HUES48 (cell line): ENCODE measurements at regions not wholly inside any gene's neighbourhood (a gene's known extent, or its start where the extent isn't known, plus 50 kb on each side); places are given as distances from the start of the nearest gene placed in this dataset.

Experiments used
- H3K27ac ChIP-seq: one replicate; pipeline ENCODE4 v1.7.0; 2013; ENCODE audit warnings: low read depth, low read length, inconsistent platforms
- H3K27me3 ChIP-seq: 2 replicates; pipeline ENCODE4 v1.6.1; 2013; ENCODE audit warnings: mild to moderate bottlenecking, low read length; ENCODE audit not compliant: control insufficient read depth, insufficient read depth
- H3K36me3 ChIP-seq: 2 replicates; pipeline ENCODE4 v1.6.1; 2013; ENCODE audit warnings: low read length; ENCODE audit not compliant: control insufficient read depth, insufficient read depth
- H3K4me1 ChIP-seq: 2 replicates; pipeline ENCODE4 v1.6.1; 2013; ENCODE audit warnings: mild to moderate bottlenecking, low read length; ENCODE audit not compliant: control insufficient read depth, insufficient read depth
- H3K4me3 ChIP-seq: 2 replicates; pipeline ENCODE4 v1.5.1; 2013; ENCODE audit warnings: mild to moderate bottlenecking, low read depth, low read length
- H3K9ac ChIP-seq: 2 replicates; pipeline ENCODE4 v1.6.1; 2013; ENCODE audit warnings: mild to moderate bottlenecking, low read depth, low read length, moderate library complexity
- H3K9me3 ChIP-seq: 2 replicates; pipeline ENCODE4 v1.6.1; 2013; ENCODE audit warnings: low read length; ENCODE audit not compliant: control insufficient read depth, insufficient read depth

DNA sequence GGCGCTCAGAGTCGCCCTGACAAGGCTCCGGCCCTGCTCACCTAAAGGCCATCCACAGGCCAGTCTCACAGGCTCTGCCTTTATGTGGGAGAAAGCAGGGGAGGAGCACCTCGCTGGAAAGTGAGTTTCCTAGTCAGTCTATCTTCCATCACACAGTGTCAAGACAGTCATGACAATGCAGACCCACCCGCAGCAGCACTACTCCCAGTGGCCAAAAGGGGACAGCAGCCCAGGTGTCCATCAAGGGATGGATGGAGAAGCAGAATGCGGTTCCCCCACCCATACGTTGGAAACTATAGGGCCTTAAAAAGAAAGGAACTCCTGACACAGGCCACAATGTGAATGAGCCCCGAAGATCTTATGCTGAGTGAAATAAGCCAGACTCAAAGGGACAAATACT, 226.8 kb downstream of the ENGASE start:
- no peaks in the 10 kb centered on the region for H3K27me3 ChIP-seq
- H3K27ac ChIP-seq: no peak overlapping the region
- H3K9me3 ChIP-seq: no peaks in the 10 kb centered on the region
- no peaks in the 10 kb centered on the region for H3K4me1 ChIP-seq
- no peak overlapping the region for H3K9ac ChIP-seq
- H3K4me3 ChIP-seq: no peak overlapping the region
- no peaks in the 10 kb centered on the region for H3K36me3 ChIP-seq

DNA sequence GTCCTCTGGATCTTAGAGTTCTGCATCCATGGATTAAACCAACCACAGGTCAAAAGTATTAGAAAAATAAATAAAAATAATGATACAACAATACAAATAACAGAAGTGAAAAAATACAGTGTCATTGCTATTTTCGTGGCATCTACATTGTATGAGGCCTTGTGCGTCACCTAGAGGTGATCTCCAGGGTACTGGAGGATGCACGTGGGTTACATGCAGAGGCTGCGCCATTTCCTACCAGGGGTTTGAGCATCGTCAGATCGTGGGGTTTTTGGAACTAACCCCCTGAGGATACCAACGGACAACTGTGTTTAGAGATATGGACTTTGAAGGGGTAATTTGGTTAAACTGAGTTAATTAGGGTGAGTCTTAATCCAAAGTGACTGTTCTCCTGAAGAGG, 224.7 kb downstream of the ENGASE start:
- Histone ChIP-seq H3K27ac (no peak overlapping the region), H3K9me3 (no peaks in the 10 kb centered on the region), H3K27me3 (peaks cover 7% of the 10 kb centered on the region), H3K4me1 (no peaks in the 10 kb centered on the region), H3K9ac (no peak overlapping the region), H3K4me3 (no peak overlapping the region), H3K36me3 (no peaks in the 10 kb centered on the region)

DNA sequence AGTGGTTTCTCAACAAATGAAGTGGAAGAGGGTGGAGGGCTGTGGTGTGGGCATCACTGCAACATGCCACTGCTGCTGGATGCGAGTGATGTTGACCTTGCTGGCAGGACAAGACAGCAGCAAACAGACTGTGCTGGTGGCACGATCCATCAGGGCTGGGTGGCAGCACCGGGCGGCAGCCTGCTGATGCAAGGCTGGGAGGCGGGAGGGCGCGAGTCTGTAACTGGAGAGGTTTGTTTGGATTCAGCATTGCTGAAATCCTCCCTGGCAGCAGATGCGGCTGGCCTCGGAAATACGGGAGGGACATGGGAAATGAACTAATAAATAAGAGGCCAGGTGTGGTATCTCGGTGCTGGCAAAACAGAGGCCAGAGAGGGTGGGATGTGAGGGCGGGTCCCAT, 224.2 kb downstream of the ENGASE start:
- H3K9me3 ChIP-seq: no peaks in the 10 kb centered on the region
- no peaks in the 10 kb centered on the region for H3K36me3 ChIP-seq
- H3K4me3 ChIP-seq: no peak overlapping the region
- no peak overlapping the region for H3K27ac ChIP-seq
- H3K27me3 ChIP-seq: peaks cover 7% of the 10 kb centered on the region
- no peak overlapping the region for H3K9ac ChIP-seq
- H3K4me1 ChIP-seq: no peaks in the 10 kb centered on the region

DNA sequence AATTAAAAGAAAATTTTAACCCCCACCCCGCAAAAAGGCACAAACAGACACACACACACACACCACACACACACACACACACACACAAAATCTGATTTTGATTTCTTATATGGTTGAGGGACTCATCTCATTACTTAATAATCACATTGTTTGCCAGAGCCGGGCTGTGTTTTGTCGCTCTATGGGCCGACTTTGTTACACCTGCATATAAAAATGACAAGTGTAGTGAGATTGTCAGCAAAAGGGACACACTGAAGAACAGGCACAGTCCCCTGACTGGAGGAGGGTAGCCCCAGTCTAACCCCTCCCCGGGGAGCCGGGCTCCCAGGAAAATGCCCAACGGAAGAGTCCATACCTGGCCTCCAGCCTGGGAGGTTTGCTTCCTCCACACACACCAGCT, 221.6 kb downstream of the ENGASE start:
- H3K4me1 ChIP-seq: no peaks in the 10 kb centered on the region
- H3K27ac ChIP-seq: no peak overlapping the region
- H3K36me3 ChIP-seq: no peaks in the 10 kb centered on the region
- no peak overlapping the region for H3K9ac ChIP-seq
- H3K9me3 ChIP-seq: no peaks in the 10 kb centered on the region
- H3K4me3 ChIP-seq: no peak overlapping the region
- peaks cover 7% of the 10 kb centered on the region for H3K27me3 ChIP-seq

DNA sequence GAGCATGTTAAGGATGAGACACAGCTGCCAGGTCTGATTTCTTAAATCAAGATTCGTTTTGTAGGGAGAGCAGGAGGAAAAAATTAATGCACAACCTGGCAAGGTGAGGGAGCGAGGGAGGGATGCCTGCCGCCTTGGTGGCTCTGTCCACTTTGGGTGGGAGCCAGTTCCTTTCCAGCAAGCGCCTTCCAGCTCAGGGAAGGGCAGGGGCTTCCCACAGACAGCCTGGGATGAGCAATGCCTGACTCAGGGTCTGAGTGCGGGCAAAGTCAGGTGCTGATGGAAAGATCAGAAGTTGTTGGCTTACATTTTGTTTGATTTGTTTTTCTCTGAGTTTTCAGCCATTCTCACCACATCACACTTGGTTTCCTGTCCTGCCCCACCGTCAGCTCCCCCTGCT, 220.7 kb downstream of the ENGASE start:
- Histone ChIP-seq H3K36me3 (no peaks in the 10 kb centered on the region), H3K27me3 (peaks cover 7% of the 10 kb centered on the region), H3K4me3 (no peak overlapping the region), H3K9me3 (no peaks in the 10 kb centered on the region), H3K27ac (no peak overlapping the region), H3K4me1 (no peaks in the 10 kb centered on the region), H3K9ac (no peak overlapping the region)

DNA sequence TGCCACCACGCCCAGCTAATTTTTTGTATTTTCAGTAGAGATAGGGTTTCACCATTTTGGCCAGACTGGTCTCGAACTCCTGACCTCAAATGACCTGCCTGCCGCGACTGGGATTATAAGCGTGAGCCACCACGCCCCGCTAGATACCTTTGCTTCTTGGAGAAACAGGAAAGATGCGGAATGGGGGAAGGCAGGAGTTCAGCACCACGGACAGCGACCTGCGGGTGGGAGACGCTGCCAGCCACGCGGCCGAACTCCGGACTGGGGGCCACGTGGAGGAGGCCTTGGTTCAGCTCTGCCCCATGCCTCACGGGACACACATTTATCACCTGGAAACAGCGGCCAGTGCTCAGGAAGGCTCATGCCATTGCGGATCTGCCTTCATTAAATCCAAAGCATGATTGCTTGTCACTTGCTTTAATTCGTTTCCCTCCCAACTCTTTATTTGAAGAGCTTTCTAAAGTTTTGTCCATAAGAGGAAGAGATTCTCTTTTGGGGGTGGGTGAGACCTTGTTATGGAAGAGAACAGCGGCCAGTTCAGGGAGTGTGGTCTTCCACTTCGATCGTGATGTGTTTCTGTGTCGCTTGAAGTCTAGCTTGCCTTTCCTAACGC, 219.9 kb downstream of the ENGASE start:
- H3K27ac ChIP-seq: no peak overlapping the region
- no peaks in the 10 kb centered on the region for H3K9me3 ChIP-seq
- H3K4me1 ChIP-seq: no peaks in the 10 kb centered on the region
- no peaks in the 10 kb centered on the region for H3K36me3 ChIP-seq
- H3K4me3 ChIP-seq: no peak overlapping the region
- no peak overlapping the region for H3K9ac ChIP-seq
- peaks cover 7% of the 10 kb centered on the region for H3K27me3 ChIP-seq

DNA sequence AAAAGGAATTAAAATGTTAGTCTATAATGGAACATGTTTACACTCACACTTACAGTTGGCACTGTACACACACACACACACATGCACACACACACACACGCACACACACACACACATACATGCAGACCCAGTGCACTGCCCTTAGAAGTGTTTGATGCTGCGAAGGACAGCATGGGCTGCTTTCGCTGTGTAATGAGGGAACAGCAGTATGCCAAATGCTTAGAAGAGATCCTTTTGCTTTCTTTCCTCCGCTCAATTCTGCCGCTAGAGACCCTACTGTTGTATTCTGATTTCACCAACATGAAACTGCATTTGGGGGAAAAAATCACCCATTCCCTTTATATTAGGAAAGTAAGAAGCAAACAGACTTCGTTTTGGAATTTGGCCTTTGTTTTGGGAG, 217.9 kb downstream of the ENGASE start:
- Histone ChIP-seq H3K4me3 (no peak overlapping the region), H3K27ac (no peak overlapping the region), H3K9ac (no peak overlapping the region), H3K36me3 (no peaks in the 10 kb centered on the region), H3K4me1 (no peaks in the 10 kb centered on the region), H3K9me3 (no peaks in the 10 kb centered on the region), H3K27me3 (peaks cover 7% of the 10 kb centered on the region)

DNA sequence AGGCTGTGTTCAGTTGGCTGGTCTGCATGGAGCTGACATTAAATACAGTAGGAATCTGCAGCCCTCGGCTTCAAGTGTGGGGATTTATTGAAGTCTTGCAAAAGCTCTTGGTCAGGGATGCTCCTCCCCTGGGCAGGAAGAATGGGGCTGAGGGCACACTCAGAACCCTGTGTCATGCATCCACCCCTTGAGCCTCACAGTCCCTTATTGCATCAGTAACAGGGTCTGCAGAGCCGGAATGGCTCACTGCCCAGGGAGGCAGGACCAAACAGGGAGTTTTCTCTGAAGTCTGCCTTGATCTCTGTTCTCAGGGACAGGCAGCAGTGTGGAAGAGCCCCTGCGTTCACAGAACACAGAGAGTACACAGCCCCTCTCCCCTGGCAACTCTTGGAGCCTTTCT, 216.8 kb downstream of the ENGASE start:
- Histone ChIP-seq H3K27ac (no peak overlapping the region), H3K4me1 (no peaks in the 10 kb centered on the region), H3K36me3 (no peaks in the 10 kb centered on the region), H3K9ac (no peak overlapping the region), H3K9me3 (no peaks in the 10 kb centered on the region), H3K4me3 (no peak overlapping the region), H3K27me3 (peaks cover 7% of the 10 kb centered on the region)

DNA sequence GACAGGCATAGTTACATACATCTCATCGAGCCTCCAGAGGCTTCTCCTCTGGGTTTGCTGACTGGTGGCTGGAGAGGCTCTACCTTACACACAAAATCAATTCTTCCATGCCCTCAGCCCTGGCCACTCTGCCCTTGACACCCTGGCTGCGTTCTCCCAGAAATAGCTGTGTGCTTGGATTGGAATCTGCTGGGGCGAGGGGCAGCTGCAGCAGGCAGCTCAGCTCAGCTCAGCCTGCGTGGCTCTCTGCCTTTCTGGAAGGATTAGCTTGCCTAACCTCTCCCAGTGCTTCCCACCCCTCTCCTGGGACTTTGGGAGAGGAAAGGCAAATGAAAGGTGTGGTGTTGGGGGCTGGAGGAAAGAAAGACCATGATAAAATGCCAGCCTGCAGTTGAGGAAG, 216.1 kb downstream of the ENGASE start:
- H3K4me1 ChIP-seq: no peaks in the 10 kb centered on the region
- no peaks in the 10 kb centered on the region for H3K9me3 ChIP-seq
- H3K4me3 ChIP-seq: no peak overlapping the region
- no peak overlapping the region for H3K27ac ChIP-seq
- H3K27me3 ChIP-seq: peaks cover 7% of the 10 kb centered on the region
- no peaks in the 10 kb centered on the region for H3K36me3 ChIP-seq
- no peak overlapping the region for H3K9ac ChIP-seq

DNA sequence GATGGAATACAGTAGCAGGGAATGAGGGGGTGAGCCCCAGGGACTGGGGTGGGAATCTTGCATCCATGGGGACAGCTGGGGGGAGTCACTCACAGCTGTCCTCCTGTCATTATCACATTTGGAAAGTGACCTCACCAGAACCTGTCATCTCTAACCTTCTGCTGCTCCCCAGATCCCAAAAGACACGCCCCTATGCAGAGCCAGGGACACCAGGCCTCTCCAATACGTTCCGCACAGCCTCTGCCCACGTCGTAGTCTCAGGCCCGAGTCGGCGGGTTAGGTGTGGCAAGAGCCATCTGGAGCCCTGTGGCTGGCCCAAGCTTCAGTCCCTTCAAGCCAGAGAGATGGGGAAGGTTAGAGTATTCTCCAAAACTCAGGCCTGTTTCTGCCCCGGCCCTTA, 214.3 kb downstream of the ENGASE start:
- no peak overlapping the region for H3K4me3 ChIP-seq
- no peak overlapping the region for H3K27ac ChIP-seq
- H3K4me1 ChIP-seq: no peaks in the 10 kb centered on the region
- H3K36me3 ChIP-seq: no peaks in the 10 kb centered on the region
- no peaks in the 10 kb centered on the region for H3K9me3 ChIP-seq
- H3K9ac ChIP-seq: no peak overlapping the region
- no peaks in the 10 kb centered on the region for H3K27me3 ChIP-seq

DNA sequence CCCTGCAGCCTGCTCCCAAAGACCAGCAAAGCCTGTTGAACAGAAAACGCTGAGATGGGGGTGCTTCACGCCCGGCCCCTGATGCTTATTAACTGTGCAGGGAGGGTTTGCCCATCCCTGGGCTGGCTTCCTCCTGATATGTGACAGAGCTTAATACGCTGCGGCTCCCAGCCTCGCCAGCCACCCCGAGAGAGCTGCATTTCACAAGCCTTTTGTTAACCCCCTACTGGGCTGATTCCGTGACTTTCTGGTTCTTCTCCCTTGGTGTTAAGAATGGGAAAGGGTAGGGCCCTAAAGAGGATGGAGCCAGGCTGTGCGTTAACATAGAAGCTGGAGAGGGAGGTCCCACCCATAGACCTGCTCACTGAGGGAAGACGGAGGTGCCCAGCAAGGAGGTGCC, 211.8 kb downstream of the ENGASE start:
- H3K9me3 ChIP-seq: no peaks in the 10 kb centered on the region
- no peak overlapping the region for H3K4me3 ChIP-seq
- H3K9ac ChIP-seq: no peak overlapping the region
- H3K36me3 ChIP-seq: no peaks in the 10 kb centered on the region
- no peak overlapping the region for H3K27ac ChIP-seq
- no peaks in the 10 kb centered on the region for H3K4me1 ChIP-seq
- no peaks in the 10 kb centered on the region for H3K27me3 ChIP-seq

DNA sequence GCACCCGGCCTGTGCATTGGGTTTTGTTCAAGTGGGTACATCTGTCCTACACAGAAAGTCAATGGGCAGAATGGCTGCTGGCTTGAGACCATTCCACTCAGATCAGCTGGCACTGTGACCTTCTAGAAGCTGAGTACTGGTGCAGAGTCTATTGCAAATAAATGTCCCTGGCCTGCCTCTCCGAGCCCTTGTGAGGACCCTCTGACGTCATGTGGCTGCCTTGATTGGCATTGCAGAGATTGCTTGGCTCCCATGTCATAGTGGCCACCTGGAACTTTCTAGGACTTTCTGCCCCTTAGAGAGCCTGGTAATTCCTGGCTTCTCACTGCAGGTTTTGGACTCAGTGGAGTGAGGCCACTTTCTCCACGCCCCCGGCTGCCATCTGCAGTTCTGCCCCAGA, 211.3 kb downstream of the ENGASE start:
- no peaks in the 10 kb centered on the region for H3K27me3 ChIP-seq
- no peaks in the 10 kb centered on the region for H3K36me3 ChIP-seq
- H3K4me3 ChIP-seq: no peak overlapping the region
- H3K27ac ChIP-seq: no peak overlapping the region
- H3K4me1 ChIP-seq: no peaks in the 10 kb centered on the region
- no peak overlapping the region for H3K9ac ChIP-seq
- H3K9me3 ChIP-seq: no peaks in the 10 kb centered on the region
